Retinal pigment epithelial cell (primary cell): ENCODE measurements at regions not wholly inside any gene's neighbourhood (a gene's known extent, or its start where the extent isn't known, plus 50 kb on each side); places are given as distances from the start of the nearest gene placed in this dataset.
"Not testable (repeated sequence)": the region's sequence is repeated elsewhere in the genome, so short reads cannot be mapped to it uniquely, and the experiment has no call there.

Experiments used
- DNase-seq: peaks from one replicate; pipeline ENCODE4 v3.0.0-alpha.2; 2010; ENCODE audit warnings: low read depth
- H3K4me3 ChIP-seq: 2 replicates; pipeline ENCODE4 v1.5.1; 2011; ENCODE audit warnings: mild to moderate bottlenecking, low read length, control low read depth, moderate library complexity
- TF ChIP-seq, protein P1 (sequence below): conservative IDR thresholded peaks from 2 replicates; pipeline ENCODE4 v1.5.1; 2011; ENCODE audit warnings: low read depth, low read length, control low read depth, inconsistent platforms

DNA sequence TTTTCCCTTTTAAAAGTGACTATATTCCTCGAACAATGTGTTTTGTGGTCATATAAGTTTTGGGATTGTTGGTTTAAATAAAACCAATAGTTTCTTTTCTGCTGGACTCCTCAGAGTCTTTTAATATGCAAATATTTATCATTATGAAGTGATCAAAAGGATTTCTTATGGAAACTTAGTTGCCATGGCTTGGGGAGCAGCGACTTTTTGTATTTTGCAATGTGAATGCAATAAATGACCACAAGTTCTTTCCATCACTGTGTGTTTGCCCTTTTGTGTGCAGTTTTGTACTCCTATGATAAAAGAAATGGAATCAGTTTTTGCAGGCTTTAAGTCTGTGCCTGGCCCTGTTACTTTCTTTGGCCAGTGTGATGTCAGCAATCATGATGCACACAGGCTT lies 68.5 kb upstream of the NUDT6 start:
- TF ChIP-seq, protein P1, sequence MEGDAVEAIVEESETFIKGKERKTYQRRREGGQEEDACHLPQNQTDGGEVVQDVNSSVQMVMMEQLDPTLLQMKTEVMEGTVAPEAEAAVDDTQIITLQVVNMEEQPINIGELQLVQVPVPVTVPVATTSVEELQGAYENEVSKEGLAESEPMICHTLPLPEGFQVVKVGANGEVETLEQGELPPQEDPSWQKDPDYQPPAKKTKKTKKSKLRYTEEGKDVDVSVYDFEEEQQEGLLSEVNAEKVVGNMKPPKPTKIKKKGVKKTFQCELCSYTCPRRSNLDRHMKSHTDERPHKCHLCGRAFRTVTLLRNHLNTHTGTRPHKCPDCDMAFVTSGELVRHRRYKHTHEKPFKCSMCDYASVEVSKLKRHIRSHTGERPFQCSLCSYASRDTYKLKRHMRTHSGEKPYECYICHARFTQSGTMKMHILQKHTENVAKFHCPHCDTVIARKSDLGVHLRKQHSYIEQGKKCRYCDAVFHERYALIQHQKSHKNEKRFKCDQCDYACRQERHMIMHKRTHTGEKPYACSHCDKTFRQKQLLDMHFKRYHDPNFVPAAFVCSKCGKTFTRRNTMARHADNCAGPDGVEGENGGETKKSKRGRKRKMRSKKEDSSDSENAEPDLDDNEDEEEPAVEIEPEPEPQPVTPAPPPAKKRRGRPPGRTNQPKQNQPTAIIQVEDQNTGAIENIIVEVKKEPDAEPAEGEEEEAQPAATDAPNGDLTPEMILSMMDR = no peak
- H3K4me3 ChIP-seq = no peak overlapping the region
- DNase-seq = no peak

DNA sequence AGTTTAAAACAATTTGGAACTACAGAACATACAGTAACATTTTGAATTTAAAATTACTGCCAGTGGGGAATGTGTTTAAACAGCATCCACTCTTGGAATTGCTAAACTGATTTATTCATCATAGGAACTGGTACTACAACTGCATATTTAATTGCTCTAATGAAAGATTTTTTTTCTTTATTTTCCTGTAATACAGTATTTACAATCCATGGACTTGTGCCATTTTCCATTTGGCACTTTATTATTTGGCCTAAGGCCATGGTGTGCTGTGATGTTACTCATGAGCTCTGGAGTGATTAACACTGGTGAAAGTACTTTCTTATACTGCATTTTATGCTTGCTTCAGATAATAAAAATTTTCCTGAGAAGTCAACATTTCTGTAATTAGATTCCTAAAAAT lies 69.7 kb upstream of the NUDT6 start:
- TF ChIP-seq, protein P1 = no peak
- no peak overlapping the region for H3K4me3 ChIP-seq
- DNase-seq = peak; percentile 52

DNA sequence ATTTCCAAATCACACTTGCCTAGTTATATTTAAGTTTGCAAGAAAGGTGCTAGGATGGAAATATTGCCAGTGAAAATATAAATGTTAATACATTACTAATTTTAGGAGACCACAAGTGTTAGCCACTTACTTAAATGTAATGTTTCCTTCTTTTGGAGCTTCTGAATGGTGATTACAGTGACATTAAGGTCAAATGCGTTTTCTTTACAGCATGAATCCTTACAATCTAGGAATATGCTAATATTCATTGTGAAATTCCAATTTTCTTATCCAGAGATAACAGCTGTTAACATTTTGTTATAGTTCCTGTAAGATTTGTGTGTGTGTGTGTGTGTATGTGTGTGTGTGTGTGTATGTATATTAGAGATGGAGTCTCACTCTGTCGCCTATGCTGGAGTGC lies 70.2 kb upstream of the NUDT6 start:
- DNase-seq = no peak
- TF ChIP-seq, protein P1 = no peak
- H3K4me3 ChIP-seq = no peak overlapping the region

DNA sequence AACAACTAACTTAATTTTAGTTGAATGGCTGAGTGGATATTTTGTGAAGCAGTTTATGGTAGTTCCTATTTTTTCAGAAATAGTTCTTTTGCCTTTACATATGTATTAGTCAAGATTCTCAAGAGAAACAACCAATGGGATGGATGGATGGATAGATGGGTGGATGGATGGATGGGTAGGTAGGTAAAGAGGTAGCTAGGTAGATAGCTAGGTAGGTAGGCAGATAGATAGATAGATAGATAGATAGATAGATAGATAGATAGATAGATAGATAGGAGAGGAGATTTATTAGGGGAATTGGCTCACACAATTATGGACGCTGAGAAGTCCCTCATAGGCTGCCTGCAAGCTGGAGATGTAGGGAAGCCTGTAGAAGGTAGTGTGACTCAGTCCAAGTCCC lies 74.0 kb upstream of the NUDT6 start:
- TF ChIP-seq, protein P1 = no peak
- no peak for DNase-seq
- no peak overlapping the region for H3K4me3 ChIP-seq

DNA sequence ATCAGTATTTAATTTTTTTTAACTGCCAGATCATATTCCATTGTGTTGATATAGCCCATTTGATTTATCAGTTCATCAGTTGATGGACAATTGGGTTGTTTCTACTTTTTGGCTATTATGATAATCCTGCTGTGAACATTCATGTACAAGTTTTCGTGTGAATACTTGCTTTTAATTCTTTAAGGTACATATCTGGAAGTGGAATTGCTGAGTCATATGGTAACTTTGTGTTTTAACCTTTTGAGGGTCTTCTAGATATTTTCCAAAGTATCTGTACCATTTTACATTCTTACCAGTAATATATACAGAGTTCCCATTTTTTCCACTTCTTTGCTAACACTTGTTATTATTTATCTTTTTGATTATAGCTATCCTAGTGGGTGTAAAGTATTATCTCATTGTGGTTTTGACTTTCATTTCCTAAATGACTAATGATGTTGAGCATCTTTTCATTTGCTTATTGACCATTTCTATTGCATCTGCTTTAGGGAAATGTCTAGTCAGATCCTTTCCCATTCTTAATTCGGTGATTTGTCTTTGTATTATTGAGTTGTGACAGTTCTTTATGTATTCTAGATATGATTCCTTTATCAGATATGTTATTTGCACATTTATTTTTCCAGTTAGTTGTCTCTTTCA lies 75.2 kb upstream of the NUDT6 start:
- TF ChIP-seq, protein P1 = no peak
- no peak overlapping the region for H3K4me3 ChIP-seq
- DNase-seq = no peak

DNA sequence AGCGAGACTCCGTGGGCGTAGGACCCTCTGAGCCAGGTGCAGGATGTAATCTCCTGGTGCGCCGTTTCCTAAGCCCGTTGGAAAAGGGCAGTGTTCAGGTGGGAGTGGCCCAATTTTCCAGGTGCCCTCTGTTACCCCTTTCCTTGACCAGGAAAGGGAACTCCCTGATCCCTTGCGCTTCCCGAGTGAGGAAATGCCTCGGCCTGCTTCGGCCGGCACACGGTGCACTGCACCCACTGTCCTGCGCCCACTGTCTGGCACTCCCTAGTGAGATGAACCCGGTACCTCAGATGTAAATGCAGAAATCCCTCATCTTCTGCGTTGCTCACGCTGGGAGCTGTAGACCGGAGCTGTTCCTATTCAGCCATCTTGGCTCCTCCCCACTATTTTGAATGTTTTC lies 81.7 kb upstream of the NUDT6 start:
- not testable (repeated sequence) for DNase-seq, H3K4me3 ChIP-seq

DNA sequence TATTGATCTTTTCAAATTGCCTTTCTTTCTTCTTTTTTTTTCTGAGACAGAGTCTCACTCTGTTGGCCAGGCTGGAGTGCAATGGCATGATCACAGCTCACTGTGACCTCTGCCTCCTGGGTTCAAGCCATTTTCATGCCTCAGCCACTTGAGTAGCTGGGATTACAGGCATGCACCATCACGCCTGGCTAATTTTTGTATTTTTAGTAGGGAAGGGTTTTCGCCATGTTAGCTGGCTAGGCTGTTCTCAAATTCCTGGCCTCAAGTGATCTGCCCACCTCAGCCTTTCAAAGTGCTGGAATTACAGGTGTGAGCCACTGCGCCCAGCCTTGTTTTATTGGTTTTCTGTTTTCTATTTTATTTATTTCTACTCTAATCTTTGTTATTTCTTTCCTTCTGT lies 82.7 kb upstream of the NUDT6 start:
- not testable (repeated sequence) for H3K4me3 ChIP-seq, DNase-seq

DNA sequence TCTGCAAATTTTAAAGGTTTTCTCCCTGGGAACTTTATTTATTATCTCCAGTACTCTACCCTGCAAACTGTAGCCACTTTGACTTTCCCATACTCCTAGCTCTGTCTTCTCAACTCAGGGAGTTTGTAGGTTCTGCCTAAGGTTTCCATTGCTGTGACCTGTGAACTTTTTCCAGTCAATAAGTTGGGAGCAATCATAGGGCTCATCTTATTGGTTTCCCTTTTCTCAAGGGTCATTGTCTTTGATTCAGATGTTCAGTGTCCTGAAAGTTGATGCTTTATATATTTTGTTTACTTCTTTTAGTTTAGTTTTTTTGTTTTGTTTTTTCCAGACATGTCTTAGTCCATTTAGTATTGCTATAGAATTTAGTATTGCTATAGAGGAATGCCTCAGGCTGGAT lies 85.3 kb upstream of the NUDT6 start:
- no peak for DNase-seq
- TF ChIP-seq, protein P1 = no peak
- no peak overlapping the region for H3K4me3 ChIP-seq

DNA sequence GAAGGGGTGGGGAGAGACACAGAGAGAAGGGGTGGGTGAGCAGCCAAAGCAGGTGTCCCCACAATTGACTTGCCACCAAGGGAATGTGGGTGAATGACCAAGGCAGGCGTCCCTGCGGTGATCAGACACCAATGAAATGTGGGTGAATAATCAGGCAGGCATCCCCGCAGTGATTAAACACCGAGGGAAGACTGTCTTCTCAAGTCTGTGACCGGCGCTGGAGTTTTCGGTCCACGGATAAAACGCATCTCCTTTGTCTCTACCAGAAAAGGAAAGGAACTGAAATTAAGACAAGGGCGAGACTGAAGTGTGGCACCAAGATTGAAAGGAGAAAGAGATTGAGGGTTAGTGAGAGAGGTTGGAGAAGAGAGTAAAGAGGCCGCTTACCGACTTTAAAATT lies 90.0 kb upstream of the NUDT6 start:
- H3K4me3 ChIP-seq, DNase-seq: not testable (repeated sequence)
